Loucy (cell line): ENCODE measurements at regions not wholly inside any gene's neighbourhood (a gene's known extent, or its start where the extent isn't known, plus 50 kb on each side); places are given as distances from the start of the nearest gene placed in this dataset.

Experiments
- CTCF ChIP-seq: fragments of 200-600 bp; sonication (generic); conservative IDR thresholded peaks from 2 replicates; pipeline ENCODE4 v1.5.1; 2014; ENCODE audit warnings: mild to moderate bottlenecking, antibody characterized with exemption, low read length
- EZH2phosphoT487 ChIP-seq: fragments of 200-600 bp; IDR thresholded peaks from 2 replicates; pipeline ENCODE4 v1.6.1; 2018; ENCODE audit warnings: antibody characterized with exemption, mild to moderate bottlenecking, moderate library complexity, borderline replicate concordance

- TF ChIP-seq CTCF, result no peak
- no peak for TF ChIP-seq EZH2phosphoT487
Observed at GRCh38 chr4:123517176-123517575, 120.6 kb downstream of the SPRY1 start.
